Endothelial cell of umbilical vein (primary cell): ENCODE measurements at regions not wholly inside any gene's neighbourhood (a gene's known extent, or its start where the extent isn't known, plus 50 kb on each side); places are given as distances from the start of the nearest gene placed in this dataset.

Source experiments
- BruUV-seq: library from RNA; stranded (reverse); fragments of 400-500 nt; replicated peaks from 2 replicates; lab custom pipeline; 2021; lab: Mats Ljungman, UMichigan
- CTCF ChIA-PET: fragments of 300-600, 350-600 bp; sonication (Branson Sonifier 250); formaldehyde crosslinking; loops from one replicate; lab custom pipeline; 2021; ENCODE audit warnings: antibody characterized with exemption, inconsistent platforms; lab: Charles Lee
- POLR2A ChIA-PET: fragments of 300-600, 350-600 bp; sonication (Branson Sonifier 250); formaldehyde crosslinking; loops from one replicate; lab custom pipeline; 2021; ENCODE audit warnings: antibody characterized with exemption, inconsistent platforms; lab: Charles Lee
- DNase-seq: peaks from one replicate; pipeline ENCODE4 v3.0.0-alpha.2; 2011; ENCODE audit warnings: low read depth, low spot score
- FAIRE-seq: peaks from 2 replicates; lab custom pipeline; 2011; peaks lifted over from hg19 to GRCh38; lab: Jason Lieb, UNC
- H2AFZ ChIP-seq: 2 replicates; pipeline ENCODE4 v1.6.0; 2012; ENCODE audit warnings: low read depth, low read length, control low read depth, inconsistent platforms
- H3K27ac ChIP-seq: 2 replicates; pipeline ENCODE4 v1.5.1; 2011; ENCODE audit warnings: low read depth, mild to moderate bottlenecking, control low read depth, low read length, moderate library complexity; ENCODE audit not compliant: insufficient read depth
- H3K27me3 ChIP-seq, 2 experiments: 2 replicates each; pipeline versions ENCODE4 v1.6.0 to v1.6.1; 2011; ENCODE audit warnings: low read length in 2 of 2, mixed read lengths in 1 of 2; ENCODE audit not compliant: control insufficient read depth in 2 of 2, insufficient read depth in 2 of 2
- H3K36me3 ChIP-seq, 2 experiments: 2 replicates in 1 of 2; 3 replicates in 1 of 2; pipeline ENCODE4 v1.5.1; 2011; ENCODE audit warnings: low read length in 2 of 2, mild to moderate bottlenecking in 1 of 2, moderate library complexity in 1 of 2; ENCODE audit not compliant: control insufficient read depth in 2 of 2, insufficient read depth in 2 of 2; ENCODE audit errors: extremely low read depth in 1 of 2
- H3K4me1 ChIP-seq: 3 replicates; pipeline ENCODE4 v1.5.1; 2011; ENCODE audit warnings: mild to moderate bottlenecking, low read length; ENCODE audit not compliant: control insufficient read depth, insufficient read depth; ENCODE audit errors: extremely low read depth
- H3K4me2 ChIP-seq: 2 replicates; pipeline ENCODE4 v1.6.1; 2011; ENCODE audit warnings: low read length, control low read depth, mixed read lengths; ENCODE audit not compliant: insufficient read depth
- H3K4me3 ChIP-seq, 3 experiments: fragments of 200-600 bp in 1 of 3; sonication (generic), shearing (Covaris generic) in 1 of 3; replicated peaks in 1 of 3; 2 replicates each; pipeline ENCODE4 v1.5.1; 2011 to 2016; ENCODE audit warnings: control low read depth in 3 of 3, low read length in 3 of 3, mild to moderate bottlenecking in 2 of 3, inconsistent platforms in 1 of 3, low read depth in 1 of 3, moderate library complexity in 1 of 3; ENCODE audit not compliant: insufficient read depth in 1 of 3
- H3K79me2 ChIP-seq: 2 replicates; pipeline ENCODE4 v1.6.0; 2012; ENCODE audit warnings: low read length, inconsistent platforms; ENCODE audit not compliant: control insufficient read depth, insufficient read depth
- H3K9ac ChIP-seq: replicated peaks from 2 replicates; pipeline ENCODE3; 2011; ENCODE audit warnings: low read length, control low read depth; ENCODE audit not compliant: insufficient read depth; ENCODE audit errors: extremely low read depth
- H3K9me1 ChIP-seq: replicated peaks from 3 replicates; pipeline ENCODE4 v1.6.0; 2011; ENCODE audit warnings: mild to moderate bottlenecking, low read length; ENCODE audit not compliant: control insufficient read depth, insufficient read depth; ENCODE audit errors: extremely low read depth
- H3K9me3 ChIP-seq: replicated peaks from 2 replicates; pipeline ENCODE4 v1.5.1; 2012; ENCODE audit warnings: low read length, inconsistent platforms; ENCODE audit not compliant: control insufficient read depth, insufficient read depth
- H4K20me1 ChIP-seq: replicated peaks from 2 replicates; pipeline ENCODE3; 2011; ENCODE audit warnings: mild to moderate bottlenecking, low read length; ENCODE audit not compliant: control insufficient read depth, insufficient read depth; ENCODE audit errors: extremely low read depth
- CTCF ChIP-seq, 2 donors: IDR thresholded peaks; 1 replicate in 1 of 2; 2 replicates in 1 of 2; pipeline ENCODE4 v1.5.1; 2011; ENCODE audit warnings: low read length in 2 of 2, mild to moderate bottlenecking in 2 of 2, moderate library complexity in 2 of 2, control low read depth in 1 of 2, inconsistent platforms in 1 of 2, low read depth in 1 of 2; ENCODE audit not compliant: insufficient read depth in 1 of 2; ENCODE audit errors: extremely low read depth in 1 of 2
- EZH2 ChIP-seq: IDR thresholded peaks from 2 replicates; pipeline ENCODE4 v1.6.1; 2012; ENCODE audit warnings: borderline replicate concordance, low read depth, mild to moderate bottlenecking, moderate library complexity, low read length, inconsistent platforms; ENCODE audit not compliant: severe bottlenecking
- FOS ChIP-seq: IDR thresholded peaks from 2 replicates; pipeline ENCODE4 v1.6.1; 2011; ENCODE audit warnings: mild to moderate bottlenecking, low read length, moderate library complexity, borderline replicate concordance; ENCODE audit not compliant: insufficient read depth
- GATA2 ChIP-seq: IDR thresholded peaks from 2 replicates; pipeline ENCODE4 v1.7.0; 2011; ENCODE audit warnings: low read depth, mild to moderate bottlenecking, moderate library complexity, mixed read lengths, low read length; ENCODE audit not compliant: insufficient read length, insufficient read depth
- JUN ChIP-seq: IDR thresholded peaks from 2 replicates; pipeline ENCODE4 v1.6.1; 2011; ENCODE audit warnings: borderline replicate concordance, low read depth; ENCODE audit not compliant: insufficient read length, insufficient read depth
- MYC ChIP-seq: IDR thresholded peaks from one replicate; pipeline ENCODE4 v1.6.1; 2011; ENCODE audit warnings: mild to moderate bottlenecking, low read depth, low read length
- POLR2A ChIP-seq: IDR thresholded peaks from 2 replicates; pipeline ENCODE4 v1.6.1; 2012; ENCODE audit warnings: low read depth, mild to moderate bottlenecking, control low read depth, low read length
- POLR2AphosphoS5 ChIP-seq: IDR thresholded peaks from 2 replicates; pipeline ENCODE4 v1.6.1; 2012; ENCODE audit warnings: low read depth, mild to moderate bottlenecking, control low read depth, low read length, moderate library complexity; ENCODE audit not compliant: insufficient read depth
- dilution Hi-C: fragments of 300-500 bp; cut with MboI; formaldehyde crosslinking; loops from one replicate; pipeline ENCODE4 v1.15.0; 2019; ENCODE audit warnings: low sequenced_read_pairs; ENCODE audit not compliant: extremely low pct_ligation_motif_present
- intact Hi-C: fragments of 100-400 bp; cut with micrococcal nuclease; formaldehyde crosslinking; loops from one replicate; pipeline ENCODE4 v1.10.0; 2022
- TF ChIP-seq, protein P1 (sequence below): IDR thresholded peaks from 2 replicates; pipeline ENCODE4 v1.6.1; 2011; ENCODE audit not compliant: insufficient read depth, insufficient read length

- H3K9me3 ChIP-seq = no peaks in the 10 kb centered on the region
- TF ChIP-seq GATA2 (no peak), EZH2 (no peak), POLR2AphosphoS5 (no peak)
- H4K20me1 ChIP-seq = no peaks in the 10 kb centered on the region
- no TSS peak for BruUV-seq
- H3K27ac ChIP-seq = peak overlapping the region; percentile 47
- H3K9me1 ChIP-seq = no peaks in the 10 kb centered on the region
- H3K79me2 ChIP-seq = no peaks in the 10 kb centered on the region
- H2AFZ ChIP-seq = no peak overlapping the region
- ChIA-PET POLR2A (no interaction called here), CTCF (interaction anchor here (1.2 to 2.1 kb wide), 2 partner anchors 14 to 74 kb away, joined by 4 to 7 read pairs; no protein-coding TSS in a partner anchor)
- no peak overlapping the region for H3K4me2 ChIP-seq
- FAIRE-seq = peak; percentile 83
- peaks cover 44% of the 10 kb centered on the region for H3K4me1 ChIP-seq
- no peaks in the 10 kb centered on the region for H3K27me3 ChIP-seq
- intact Hi-C loops = no loop called here
- H3K4me3 ChIP-seq = no peak overlapping the region
- peak; percentile 88 for DNase-seq
- no peaks in the 10 kb centered on the region for H3K36me3 ChIP-seq
- peak overlapping the region; percentile 4 for H3K9ac ChIP-seq
- dilution Hi-C loops = no loop called here
These were observed 90.7 kb upstream of the DUSP10 start for GRCh38 chr1:221832617-221833016.

- Histone ChIP-seq H3K4me1 (peaks cover 46% of the 10 kb centered on the region), H3K9me1 (no peaks in the 10 kb centered on the region), H3K79me2 (no peaks in the 10 kb centered on the region), H4K20me1 (no peaks in the 10 kb centered on the region), H3K4me3 (no peak overlapping the region), H3K9ac (peak overlapping the region; percentile 4), H3K27ac (peak overlapping the region; percentile 47), H3K36me3 (no peaks in the 10 kb centered on the region), H2AFZ (peak overlapping the region; percentile 47), H3K9me3 (no peaks in the 10 kb centered on the region), H3K4me2 (no peak overlapping the region), H3K27me3 (no peaks in the 10 kb centered on the region)
- DNase-seq = no peak
- BruUV-seq = no TSS peak
- ChIA-PET POLR2A (no interaction called here), CTCF (interaction anchor here (1.2 to 2.1 kb wide), 2 partner anchors 14 to 73 kb away, joined by 4 to 7 read pairs; no protein-coding TSS in a partner anchor)
- TF ChIP-seq POLR2AphosphoS5 = no peak
- no peak for TF ChIP-seq FOS
- TF ChIP-seq, protein P1, sequence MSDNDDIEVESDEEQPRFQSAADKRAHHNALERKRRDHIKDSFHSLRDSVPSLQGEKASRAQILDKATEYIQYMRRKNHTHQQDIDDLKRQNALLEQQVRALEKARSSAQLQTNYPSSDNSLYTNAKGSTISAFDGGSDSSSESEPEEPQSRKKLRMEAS = no peak
- no peak for TF ChIP-seq GATA2
- no peak for TF ChIP-seq JUN
- TF ChIP-seq EZH2 = no peak
- TF ChIP-seq POLR2A = no peak
- TF ChIP-seq MYC = no peak
- no peak for TF ChIP-seq CTCF (IDR thresholded peaks at IDR 0.05; ENCODE audit: extremely low read depth in 1 of 2, insufficient read depth in 1 of 2, low read depth in 1 of 2, low read length in 2 of 2)
- dilution Hi-C loops = no loop called here
- intact Hi-C loops = no loop called here
- FAIRE-seq = peak; percentile 62
These were observed 90.3 kb upstream of the DUSP10 start for GRCh38 chr1:221832151-221832550.
